Left ventricle myocardium inferior (tissue), 1 donor: ENCODE measurements at regions not wholly inside any gene's neighbourhood (a gene's known extent, or its start where the extent isn't known, plus 50 kb on each side); places are given as distances from the start of the nearest gene placed in this dataset.
"Not testable (repeated sequence)": the region's sequence is repeated elsewhere in the genome, so short reads cannot be mapped to it uniquely, and the experiment has no call there.

Experiments
- DNase-seq: peaks from one replicate; pipeline ENCODE4 v3.0.0-alpha.2; 2020
- H3K27ac ChIP-seq: fragments of 200-600 bp; replicated peaks from 2 replicates; pipeline ENCODE4 v1.8.0; 2021
- H3K27me3 ChIP-seq: fragments of 200-600 bp; 2 replicates; pipeline ENCODE4 v1.8.0; 2021; ENCODE audit warnings: low read depth
- H3K36me3 ChIP-seq: fragments of 200-600 bp; 2 replicates; pipeline ENCODE4 v1.8.0; 2021
- H3K4me1 ChIP-seq: fragments of 200-600 bp; 2 replicates; pipeline ENCODE4 v1.8.0; 2021
- H3K4me3 ChIP-seq: fragments of 200-600 bp; 2 replicates; pipeline ENCODE4 v1.8.0; 2021; ENCODE audit warnings: mild to moderate bottlenecking, moderate library complexity
- H3K9me3 ChIP-seq: fragments of 200-600 bp; replicated peaks from 2 replicates; pipeline ENCODE4 v1.8.0; 2021
- intact Hi-C: fragments of 100-400 bp; cut with micrococcal nuclease; formaldehyde crosslinking; loops from one replicate; pipeline ENCODE4 v1.11.0; 2022
- TF ChIP-seq, protein P1 (sequence below): fragments of 200-600 bp; IDR thresholded peaks from 2 replicates; pipeline ENCODE4 v1.8.0; 2021; ENCODE audit warnings: antibody characterized with exemption, mild to moderate bottlenecking, borderline replicate concordance
- donor health status: DM: no; HTN: yes; CAD: no; lungs with severe emphysema.

DNA sequence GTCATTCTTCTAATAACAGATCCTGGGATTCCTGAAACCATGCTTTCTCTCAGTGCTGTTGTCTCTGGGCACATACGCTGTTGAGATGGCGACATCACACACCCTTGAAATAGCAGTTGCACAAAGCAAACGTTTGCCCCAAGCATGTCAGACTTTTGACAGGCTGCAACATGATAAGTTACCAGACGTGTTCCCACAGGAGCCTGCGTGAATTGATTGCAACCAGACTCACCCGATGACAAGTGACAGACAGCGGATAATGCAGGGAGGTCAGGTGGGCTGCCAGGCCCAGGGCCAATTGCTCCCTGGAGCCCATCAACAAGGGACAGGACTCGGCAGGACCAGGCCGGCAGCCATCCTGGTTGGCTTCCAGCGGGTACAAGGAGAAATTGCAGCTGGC, 310.9 kb downstream of the SIPA1L2 start:
- DNase-seq = peak; percentile 89
- Histone ChIP-seq H3K4me3 (no peak overlapping the region), H3K27ac (peak overlapping the region; percentile 93), H3K36me3 (no peaks in the 10 kb centered on the region), H3K4me1 (peaks cover 12% of the 10 kb centered on the region), H3K27me3 (no peaks in the 10 kb centered on the region), H3K9me3 (peaks cover 9% of the 10 kb centered on the region)
- intact Hi-C loops = no loop called here
- TF ChIP-seq, protein P1, sequence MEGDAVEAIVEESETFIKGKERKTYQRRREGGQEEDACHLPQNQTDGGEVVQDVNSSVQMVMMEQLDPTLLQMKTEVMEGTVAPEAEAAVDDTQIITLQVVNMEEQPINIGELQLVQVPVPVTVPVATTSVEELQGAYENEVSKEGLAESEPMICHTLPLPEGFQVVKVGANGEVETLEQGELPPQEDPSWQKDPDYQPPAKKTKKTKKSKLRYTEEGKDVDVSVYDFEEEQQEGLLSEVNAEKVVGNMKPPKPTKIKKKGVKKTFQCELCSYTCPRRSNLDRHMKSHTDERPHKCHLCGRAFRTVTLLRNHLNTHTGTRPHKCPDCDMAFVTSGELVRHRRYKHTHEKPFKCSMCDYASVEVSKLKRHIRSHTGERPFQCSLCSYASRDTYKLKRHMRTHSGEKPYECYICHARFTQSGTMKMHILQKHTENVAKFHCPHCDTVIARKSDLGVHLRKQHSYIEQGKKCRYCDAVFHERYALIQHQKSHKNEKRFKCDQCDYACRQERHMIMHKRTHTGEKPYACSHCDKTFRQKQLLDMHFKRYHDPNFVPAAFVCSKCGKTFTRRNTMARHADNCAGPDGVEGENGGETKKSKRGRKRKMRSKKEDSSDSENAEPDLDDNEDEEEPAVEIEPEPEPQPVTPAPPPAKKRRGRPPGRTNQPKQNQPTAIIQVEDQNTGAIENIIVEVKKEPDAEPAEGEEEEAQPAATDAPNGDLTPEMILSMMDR = no peak

DNA sequence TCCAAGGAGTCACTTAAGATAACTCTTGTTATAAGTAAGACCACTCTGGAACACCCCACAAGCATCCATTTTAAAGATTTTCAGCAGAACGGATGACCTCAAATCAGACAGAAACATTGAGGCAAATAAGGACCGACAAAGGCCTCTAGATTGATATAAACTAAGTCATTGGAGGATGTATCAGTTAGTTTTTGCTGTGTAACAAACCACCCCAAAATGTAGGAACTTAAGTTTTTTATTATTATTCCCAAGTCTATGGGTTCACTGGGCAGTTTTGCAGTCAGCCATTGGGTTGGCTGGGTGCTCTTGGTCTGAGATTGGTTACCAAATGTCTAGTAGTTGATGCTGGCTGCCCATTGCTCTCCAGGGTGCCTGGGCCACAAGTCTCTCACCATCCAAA, 311.8 kb downstream of the SIPA1L2 start:
- H3K36me3 ChIP-seq = no peaks in the 10 kb centered on the region
- intact Hi-C loops = no loop called here
- H3K9me3 ChIP-seq = peaks cover 17% of the 10 kb centered on the region
- TF ChIP-seq, protein P1 = no peak
- H3K27me3 ChIP-seq = no peaks in the 10 kb centered on the region
- H3K27ac ChIP-seq = peak overlapping the region; percentile 74
- DNase-seq = no peak
- H3K4me3 ChIP-seq = no peak overlapping the region
- peaks cover 12% of the 10 kb centered on the region for H3K4me1 ChIP-seq

DNA sequence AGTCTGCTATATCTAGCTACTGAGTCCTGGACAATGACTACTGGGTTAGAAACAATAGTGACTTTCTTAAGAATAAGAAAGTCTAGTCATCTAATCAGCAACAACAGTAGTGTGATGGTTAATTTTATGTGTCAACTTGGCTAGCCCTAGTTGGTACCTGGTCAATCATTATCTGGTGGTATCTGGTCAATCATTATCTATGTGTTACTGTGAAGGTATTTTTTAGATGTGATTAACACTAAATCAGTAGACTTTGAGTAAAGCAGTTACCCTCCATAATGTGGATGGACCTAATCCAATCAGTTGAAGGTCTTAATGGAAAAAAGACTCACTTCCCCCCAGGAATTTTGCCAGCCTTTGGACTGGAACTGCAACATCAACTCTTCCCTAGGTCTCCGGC, 312.6 kb downstream of the SIPA1L2 start:
- no peak for DNase-seq
- intact Hi-C loops = no loop called here
- peaks cover 12% of the 10 kb centered on the region for H3K4me1 ChIP-seq
- H3K36me3 ChIP-seq = no peaks in the 10 kb centered on the region
- peaks cover 22% of the 10 kb centered on the region for H3K9me3 ChIP-seq
- H3K27ac ChIP-seq = no peak overlapping the region
- TF ChIP-seq, protein P1 = no peak
- no peak overlapping the region for H3K4me3 ChIP-seq
- H3K27me3 ChIP-seq = no peaks in the 10 kb centered on the region

DNA sequence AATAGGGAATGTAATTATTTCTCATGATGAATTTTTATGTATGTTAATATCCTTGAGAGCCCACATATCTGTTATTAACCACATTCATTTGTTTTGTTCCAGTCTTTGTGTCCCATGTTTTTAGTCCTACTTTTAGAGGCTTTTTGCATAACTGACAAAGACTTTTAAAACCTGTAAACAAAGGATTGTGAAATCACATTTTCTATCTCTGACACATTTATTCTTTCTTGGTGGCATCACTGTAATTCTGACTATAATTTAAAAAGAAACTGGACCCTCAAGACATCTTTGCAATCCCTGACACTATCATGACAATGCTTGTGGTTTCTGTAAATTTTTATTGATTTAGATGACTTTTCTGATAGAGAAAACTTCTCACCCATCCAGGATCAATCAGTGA, 313.1 kb downstream of the SIPA1L2 start:
- intact Hi-C loops = no loop called here
- Histone ChIP-seq H3K27ac (no peak overlapping the region), H3K4me3 (no peak overlapping the region)

DNA sequence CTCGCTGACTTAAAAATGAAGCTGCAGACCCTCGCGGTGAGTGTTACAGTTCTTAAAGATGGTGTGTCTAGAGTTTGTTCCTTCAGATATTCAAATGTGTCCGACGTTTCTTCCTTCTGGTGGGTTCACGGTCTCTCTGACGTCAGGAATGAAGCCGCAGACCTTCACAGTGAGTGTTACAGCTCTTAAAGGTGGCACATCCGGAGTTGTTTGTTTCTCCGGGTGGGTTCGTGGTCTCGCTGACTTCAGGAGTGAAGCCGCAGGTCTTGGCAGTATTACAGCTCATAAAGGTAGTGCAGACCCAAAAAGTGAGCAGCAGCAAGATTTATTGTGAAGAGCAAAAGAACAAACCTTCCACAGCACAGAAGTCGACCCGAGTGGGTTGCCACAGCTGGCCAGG, 316.1 kb downstream of the SIPA1L2 start:
- intact Hi-C loops, H3K27me3 ChIP-seq: not testable (repeated sequence)

More for the DNA sequence above, 313.1 kb downstream of the SIPA1L2 start:
- Histone ChIP-seq H3K36me3 (no peaks in the 10 kb centered on the region), H3K27me3 (no peaks in the 10 kb centered on the region), H3K4me1 (peaks cover 12% of the 10 kb centered on the region), H3K9me3 (peaks cover 22% of the 10 kb centered on the region)
- no peak for DNase-seq
- TF ChIP-seq, protein P1 = no peak

DNA sequence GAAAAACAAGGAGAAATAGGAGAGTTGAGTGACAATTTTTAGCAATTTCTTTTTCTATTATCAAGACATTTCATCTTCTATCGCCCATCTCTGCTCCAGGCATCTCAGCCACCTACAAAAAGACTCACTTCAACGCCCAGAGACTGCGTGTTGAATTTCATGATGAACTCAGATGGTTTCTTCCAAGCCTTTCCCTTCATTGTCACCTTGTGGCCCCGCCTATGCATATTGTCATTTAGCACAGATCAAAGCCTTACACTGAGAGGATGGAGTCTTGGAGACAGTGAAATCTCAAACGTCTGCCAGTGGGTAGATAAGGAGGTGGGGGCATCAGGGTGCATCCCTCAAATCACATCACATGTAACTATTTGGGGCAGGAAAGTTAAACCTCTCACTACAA, 319.4 kb downstream of the SIPA1L2 start:
- TF ChIP-seq, protein P1 = no peak
- no peak overlapping the region for H3K4me3 ChIP-seq
- no peaks in the 10 kb centered on the region for H3K36me3 ChIP-seq
- no peaks in the 10 kb centered on the region for H3K27me3 ChIP-seq
- intact Hi-C loops = no loop called here
- no peak overlapping the region for H3K27ac ChIP-seq
- peaks cover 13% of the 10 kb centered on the region for H3K9me3 ChIP-seq
- peaks cover 20% of the 10 kb centered on the region for H3K4me1 ChIP-seq
- DNase-seq = no peak

More for the DNA sequence above, 316.1 kb downstream of the SIPA1L2 start:
- DNase-seq, H3K4me1 ChIP-seq, H3K36me3 ChIP-seq, H3K4me3 ChIP-seq, H3K27ac ChIP-seq: not testable (repeated sequence)
- peaks cover 22% of the 10 kb centered on the region for H3K9me3 ChIP-seq
